GM10266 (cell line): ENCODE measurements at regions not wholly inside any gene's neighbourhood (a gene's known extent, or its start where the extent isn't known, plus 50 kb on each side); places are given as distances from the start of the nearest gene placed in this dataset.
"Not testable (repeated sequence)": the region's sequence is repeated elsewhere in the genome, so short reads cannot be mapped to it uniquely, and the experiment has no call there.

Experiments
- DNase-seq: peaks from one replicate; pipeline ENCODE4 v3.0.0; 2012; ENCODE audit errors: extremely low spot score
- TF ChIP-seq, protein P1 (sequence below): IDR thresholded peaks from 2 replicates; pipeline ENCODE4 v1.5.1; 2012; ENCODE audit warnings: mild to moderate bottlenecking, low read depth; ENCODE audit not compliant: control insufficient read depth, insufficient read depth; ENCODE audit errors: missing control alignments

DNA sequence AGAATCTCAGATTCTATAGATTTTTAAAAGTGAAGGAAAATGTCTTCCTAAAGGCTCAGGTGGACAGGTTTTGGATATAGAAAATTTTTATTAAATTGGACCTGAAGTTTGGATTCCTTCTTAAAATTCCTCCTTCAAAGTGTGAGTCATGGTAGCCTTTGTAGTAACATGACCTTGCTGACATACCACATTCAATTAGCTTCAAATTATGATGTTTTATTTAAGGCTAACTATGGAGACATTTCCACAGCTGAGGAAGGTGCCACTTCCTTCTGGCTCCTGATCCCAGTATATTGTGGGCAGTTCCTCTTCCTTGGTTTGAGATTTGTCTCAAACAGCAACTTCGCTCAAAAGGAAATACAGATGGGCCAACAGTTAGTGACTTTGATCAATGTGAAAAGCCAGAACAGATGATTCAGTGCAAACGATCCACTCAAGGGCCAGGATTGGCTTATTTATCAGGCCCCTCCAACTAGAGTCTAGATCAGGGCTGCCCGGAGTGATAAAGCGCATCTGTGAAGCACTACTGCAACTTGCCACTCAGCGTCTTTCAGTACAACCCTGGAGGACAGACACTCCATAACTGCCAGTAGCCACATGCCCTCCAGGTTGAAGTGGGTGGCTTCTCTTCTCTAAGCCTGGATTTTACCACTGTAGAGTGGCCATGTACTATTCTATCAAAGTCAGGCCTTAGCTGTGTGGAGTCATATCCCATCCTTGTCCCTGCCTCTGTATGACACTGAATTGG lies 573.5 kb downstream of the KIF20B start:
- DNase-seq: no peak
- TF ChIP-seq, protein P1, sequence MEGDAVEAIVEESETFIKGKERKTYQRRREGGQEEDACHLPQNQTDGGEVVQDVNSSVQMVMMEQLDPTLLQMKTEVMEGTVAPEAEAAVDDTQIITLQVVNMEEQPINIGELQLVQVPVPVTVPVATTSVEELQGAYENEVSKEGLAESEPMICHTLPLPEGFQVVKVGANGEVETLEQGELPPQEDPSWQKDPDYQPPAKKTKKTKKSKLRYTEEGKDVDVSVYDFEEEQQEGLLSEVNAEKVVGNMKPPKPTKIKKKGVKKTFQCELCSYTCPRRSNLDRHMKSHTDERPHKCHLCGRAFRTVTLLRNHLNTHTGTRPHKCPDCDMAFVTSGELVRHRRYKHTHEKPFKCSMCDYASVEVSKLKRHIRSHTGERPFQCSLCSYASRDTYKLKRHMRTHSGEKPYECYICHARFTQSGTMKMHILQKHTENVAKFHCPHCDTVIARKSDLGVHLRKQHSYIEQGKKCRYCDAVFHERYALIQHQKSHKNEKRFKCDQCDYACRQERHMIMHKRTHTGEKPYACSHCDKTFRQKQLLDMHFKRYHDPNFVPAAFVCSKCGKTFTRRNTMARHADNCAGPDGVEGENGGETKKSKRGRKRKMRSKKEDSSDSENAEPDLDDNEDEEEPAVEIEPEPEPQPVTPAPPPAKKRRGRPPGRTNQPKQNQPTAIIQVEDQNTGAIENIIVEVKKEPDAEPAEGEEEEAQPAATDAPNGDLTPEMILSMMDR: no peak

DNA sequence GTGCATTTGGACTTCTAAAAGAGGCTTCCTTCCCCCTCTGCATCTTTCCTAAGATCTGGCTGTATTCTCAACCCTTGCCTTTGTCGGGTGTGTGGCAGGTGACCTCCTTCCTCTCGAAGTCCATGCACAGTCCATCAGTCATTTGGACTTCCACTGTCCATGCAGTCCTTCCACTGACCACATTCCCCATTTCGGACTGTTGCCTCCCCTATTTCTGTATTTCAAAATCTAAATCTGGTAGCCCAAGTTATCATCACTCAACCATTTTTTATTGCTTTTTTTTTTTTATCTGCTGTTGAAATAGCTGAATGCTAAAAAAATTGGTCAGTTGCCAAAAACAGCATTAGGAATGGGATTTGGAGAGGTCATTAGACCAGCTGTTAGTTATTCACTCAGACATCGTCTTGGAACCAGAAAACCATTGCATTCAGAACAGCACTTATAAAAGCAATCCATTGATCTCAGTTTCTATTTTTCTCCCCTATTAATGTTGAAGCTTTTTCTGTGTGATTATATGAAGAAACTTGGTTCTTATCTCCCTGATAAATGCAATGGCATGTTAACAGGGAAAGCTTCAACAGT lies 575.6 kb downstream of the KIF20B start:
- no peak for DNase-seq
- TF ChIP-seq, protein P1: no peak

DNA sequence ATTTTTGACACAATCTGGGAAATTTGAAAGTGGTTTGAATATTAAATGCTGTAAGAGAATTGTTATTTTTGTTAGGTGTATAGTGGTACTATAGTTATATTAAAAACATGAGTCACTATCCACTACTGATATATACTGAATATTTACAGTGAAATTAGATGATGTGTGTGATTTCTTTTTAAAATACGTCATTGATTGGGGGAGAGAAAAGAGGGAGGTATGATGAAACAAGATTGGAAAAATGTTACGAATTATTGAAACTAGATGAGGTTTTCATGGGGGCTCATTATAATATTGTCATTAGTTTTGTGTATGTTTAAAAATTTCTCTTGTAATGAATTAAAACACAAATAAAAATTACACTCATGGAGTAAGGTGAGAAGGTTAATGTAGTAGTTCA lies 571.4 kb downstream of the HTR7 start:
- no peak for DNase-seq
- TF ChIP-seq, protein P1: no peak

DNA sequence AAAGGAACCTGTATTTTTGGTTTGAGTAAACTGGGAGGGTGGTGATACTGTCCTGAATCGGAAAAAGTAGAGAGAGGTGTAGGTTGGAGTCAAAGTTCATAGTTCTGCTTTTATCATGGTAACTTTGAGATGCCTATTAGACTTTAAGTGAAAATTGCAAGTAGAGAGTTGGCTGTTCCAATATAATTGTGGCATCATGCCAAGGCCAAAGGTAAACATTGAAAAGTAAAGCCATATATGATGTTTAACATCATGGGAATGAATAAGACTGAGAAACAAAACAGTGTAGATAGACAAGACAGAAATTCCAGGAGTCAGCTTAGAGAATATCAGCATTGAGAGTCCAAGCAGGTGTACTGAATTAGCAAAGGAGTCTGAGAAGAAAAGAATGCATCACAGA lies 570.9 kb downstream of the HTR7 start:
- TF ChIP-seq, protein P1: no peak
- DNase-seq: no peak

DNA sequence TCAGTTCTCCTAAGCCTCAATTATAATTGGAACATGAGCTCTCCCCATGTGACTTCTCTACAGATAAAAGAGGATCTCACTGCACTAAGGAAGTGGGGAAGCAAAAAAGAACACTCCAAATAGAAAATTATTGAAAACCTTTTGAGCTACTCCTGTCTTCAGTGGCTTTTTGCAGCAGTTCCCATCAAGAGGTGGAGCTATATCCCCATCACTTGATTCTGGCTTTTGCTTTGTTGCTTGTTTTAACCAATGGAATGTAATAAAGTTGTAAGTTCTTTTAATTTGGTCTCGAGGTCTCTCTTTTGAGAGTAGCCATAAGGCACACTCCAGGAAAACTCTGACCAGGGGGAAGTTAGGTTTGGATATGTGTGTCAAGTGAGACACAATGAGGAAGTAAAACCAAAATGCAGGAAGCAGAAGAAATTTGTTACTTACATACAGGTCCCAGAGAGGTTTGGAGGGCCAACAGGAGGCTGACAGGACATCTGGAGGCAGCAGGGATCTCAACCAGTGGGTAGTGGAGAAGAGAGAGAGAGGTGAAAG lies 569.4 kb downstream of the HTR7 start:
- TF ChIP-seq, protein P1: no peak
- DNase-seq: no peak

DNA sequence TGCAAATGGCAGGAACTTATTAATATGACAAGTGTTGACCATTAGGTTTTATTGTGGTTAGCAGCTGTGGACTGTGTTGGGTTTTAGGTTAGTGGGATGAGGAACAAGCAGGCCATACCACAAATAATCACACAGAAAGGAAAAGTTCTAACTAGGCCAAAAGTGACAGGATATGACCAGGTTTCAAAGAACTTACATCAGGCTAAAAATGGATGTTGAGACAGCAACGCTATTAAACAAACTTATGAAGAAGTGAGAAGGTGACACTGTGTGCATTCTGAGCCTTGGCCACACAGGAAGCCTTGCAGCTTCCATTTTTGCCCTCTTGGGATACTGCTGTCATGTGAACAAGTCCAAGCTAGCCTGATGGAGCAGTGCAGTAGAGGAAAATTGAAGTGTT lies 568.8 kb downstream of the HTR7 start:
- DNase-seq: no peak
- TF ChIP-seq, protein P1: no peak

DNA sequence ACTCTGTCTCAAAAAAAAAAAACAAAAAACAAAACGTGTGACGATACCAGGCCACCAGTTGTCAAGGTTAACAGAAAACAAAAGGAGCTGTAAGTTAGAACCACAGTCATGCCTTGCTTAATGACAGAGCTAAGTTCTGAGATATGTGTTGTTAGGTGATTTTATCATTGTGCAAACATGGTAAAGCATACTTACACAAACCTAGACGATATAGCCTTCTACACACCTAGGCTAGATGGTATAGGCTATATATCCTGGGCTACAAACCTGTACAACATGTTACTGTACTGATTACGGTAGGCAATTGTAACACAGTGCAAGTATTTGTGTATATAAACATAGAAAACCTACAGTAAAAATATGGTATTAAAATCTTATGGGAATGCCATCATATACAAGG lies 564.2 kb downstream of the HTR7 start:
- DNase-seq: no peak
- TF ChIP-seq, protein P1: no peak

DNA sequence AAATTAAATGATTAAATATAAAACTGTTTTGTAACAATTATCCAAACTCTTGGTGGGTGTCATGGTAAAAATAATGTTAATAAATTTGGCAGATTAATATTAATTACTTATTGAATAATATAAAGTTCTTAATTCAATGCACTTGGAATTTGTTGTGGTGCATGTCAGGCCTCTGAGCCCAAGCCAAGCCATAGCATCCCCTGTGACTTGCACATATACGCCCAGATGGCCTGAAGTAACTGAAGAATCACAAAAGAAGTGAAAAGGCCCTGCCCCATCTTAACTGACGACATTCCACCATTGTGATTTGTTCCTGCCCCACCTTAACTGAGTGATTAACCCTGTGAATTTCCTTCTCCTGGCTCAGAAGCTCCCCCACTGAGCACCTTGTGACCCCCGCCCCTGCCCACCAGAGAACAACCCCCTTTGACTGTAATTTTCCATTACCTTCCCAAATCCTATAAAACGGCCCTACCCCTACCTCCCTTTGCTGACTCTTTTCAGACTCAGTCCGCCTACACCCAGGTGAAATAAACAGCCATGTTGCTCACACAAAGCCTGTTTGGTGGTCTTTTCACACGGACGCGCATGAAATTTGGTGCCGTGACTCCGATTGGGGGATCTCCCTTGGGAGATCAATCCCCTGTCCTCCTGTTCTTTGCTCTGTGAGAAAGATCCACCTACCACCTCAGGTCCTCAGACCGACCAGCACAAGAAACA lies 562.9 kb downstream of the HTR7 start:
- DNase-seq: not testable (repeated sequence)

DNA sequence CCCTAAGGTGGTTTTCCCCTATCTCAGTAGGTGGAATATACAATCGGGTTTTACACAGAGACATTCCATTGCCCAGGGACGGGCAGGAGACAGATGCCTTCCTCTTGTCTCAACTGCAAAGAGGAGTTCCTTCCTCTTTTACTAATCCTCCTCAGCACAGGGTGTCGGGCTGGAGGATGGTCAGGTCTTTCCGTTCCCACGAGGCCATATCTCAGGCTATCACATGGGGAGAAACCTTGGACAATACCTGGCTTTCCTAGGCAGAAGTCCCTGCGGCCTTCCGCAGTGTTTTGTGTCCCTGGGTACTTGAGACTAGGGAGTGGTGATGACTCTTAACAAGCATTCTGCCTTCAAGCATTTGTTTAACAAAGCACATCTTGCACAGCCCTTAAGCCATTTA lies 555.8 kb downstream of the HTR7 start:
- not testable (repeated sequence) for DNase-seq
